ENCODE measurements at regions not wholly inside any gene's neighbourhood (a gene's known extent, or its start where the extent isn't known, plus 50 kb on each side); places are given as distances from the start of the nearest gene placed in this dataset.
"Not testable (repeated sequence)": the region's sequence is repeated elsewhere in the genome, so short reads cannot be mapped to it uniquely, and the experiment has no call there.

DNA sequence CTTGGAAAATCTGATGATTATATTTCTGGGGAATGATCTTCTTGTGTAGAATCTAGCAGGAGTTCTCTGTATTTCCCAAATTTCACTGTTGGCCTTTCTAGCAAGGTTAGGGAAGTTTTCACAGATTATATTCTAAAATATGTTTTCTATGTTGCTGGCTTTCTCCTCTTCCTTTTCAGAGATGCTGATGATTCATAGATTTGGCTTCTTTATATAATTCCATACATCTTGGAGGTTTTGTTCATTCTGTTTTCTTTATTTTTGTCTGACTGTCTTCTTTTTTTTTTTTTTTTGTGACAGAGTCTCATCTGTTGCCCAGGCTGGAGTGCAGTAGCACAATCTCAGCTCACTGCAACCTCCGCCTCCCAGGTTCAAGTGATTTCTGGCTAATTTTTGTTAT lies 957.9 kb upstream of the SLIT2 start:
- peak; percentile 19 for DNase-seq

DNA sequence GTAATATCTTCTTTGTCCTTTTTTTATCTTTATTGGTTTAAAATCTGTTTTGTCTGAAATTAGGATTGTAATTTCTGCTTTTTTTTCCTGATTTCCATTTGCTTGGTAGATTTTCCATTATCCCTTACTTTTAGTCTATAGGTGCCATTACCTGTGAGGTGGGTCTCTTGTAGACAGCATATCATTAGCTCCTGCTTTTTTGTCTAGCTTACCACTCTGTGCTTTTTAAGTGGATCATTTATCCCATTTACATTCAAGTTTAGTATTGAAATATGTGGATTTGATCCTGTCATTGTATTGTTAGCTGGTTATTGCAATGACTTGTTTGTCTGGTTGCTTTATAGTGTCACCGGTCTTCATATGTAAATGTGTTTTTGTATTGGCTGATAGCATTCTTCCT lies 958.6 kb upstream of the SLIT2 start:
- no peak for DNase-seq

DNA sequence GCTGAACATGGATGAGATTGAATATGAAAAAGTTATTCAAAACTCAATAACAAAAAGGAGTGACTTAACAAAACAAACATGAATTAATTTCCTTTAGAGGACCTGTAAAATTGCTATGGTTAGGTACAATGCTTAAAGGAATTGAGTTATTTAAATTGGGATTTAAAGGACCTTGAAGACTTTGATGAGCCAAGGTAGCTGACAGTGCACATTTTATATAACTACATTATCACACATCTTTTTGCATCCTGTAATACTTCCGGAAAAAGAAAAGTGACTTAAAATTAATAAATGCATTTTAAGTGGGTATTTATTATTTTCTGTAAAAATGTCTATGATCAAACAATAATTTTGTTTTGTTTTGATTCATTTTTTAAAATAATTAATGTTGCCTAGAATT lies 964.8 kb upstream of the SLIT2 start:
- no peak for DNase-seq

DNA sequence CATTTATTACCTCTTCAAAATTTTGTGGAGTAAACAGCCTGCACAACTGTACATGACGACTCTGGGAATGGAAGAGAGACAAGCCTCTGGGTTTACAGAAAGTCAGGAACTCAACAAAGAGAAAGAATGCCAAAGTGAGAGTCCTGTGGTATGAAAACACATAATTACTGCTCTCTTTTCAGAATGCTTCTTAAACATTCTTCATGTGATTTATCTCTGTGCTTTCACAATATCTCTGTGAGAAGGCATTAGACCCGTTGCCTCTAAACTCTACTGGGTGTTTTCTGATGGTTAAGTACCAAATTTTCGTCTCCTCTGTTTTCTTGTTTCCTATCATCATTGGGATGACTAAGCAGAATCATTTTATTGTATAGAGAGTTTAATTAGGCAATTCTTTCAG lies 966.6 kb upstream of the SLIT2 start:
- DNase-seq, result no peak

DNA sequence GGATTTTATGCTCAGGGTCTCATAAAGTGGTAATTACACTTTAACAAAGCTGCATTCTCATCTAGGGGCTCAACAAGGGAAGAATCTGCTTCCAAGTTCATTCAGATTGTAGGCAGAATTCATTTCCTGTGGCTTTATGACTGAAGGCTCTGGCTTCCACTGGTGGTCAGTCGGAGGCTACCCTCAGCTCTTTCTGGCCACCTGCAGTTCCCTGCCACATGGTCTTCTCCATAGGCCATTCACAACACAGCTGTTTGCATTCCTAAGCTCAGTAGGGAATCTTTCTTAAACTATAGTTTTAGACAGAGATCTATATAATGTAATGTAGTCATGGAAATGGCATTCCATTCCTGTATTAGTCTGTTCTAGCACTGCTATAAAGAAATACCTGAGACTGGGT lies 973.0 kb upstream of the SLIT2 start:
- peak; percentile 47 for DNase-seq

DNA sequence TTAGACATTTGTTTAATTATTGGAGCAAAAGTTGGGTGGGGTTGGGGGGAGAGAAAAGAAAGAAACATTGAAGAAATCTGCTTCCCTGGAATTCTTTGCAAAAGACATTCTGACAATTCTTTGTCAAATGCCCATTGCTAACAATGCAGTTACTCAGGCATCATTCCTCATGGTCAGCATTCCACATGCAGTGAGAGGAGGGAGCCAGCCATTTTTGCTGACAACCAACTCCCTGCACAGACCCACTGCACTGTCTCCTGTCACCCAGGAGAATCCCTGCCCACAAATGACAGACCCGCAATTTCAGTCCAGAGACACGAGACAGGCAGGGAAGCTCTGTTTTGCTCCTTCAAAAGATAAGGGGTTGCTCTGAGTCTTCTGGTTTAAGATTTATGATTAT lies 985.1 kb upstream of the SLIT2 start:
- peak; percentile 1 for DNase-seq

DNA sequence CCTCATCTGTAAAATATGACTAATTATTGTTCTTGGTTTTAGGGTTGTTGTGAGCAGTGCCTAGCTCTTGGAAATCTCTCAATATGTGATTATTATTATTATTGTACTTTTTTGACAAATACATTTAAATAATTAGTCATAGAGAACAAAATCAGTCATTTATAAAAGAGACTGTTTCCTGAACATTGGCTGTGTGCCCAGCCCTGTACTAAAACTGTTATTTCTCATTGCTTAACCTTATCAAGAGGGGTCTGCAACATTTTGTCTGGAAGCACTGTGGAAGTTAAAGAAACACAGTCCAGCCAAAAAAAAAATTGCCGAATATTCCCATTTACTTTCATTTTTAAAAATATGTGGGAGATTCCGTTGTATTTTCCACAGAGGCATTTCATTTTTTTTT lies 989.2 kb upstream of the SLIT2 start:
- DNase-seq, result peak; percentile 2

DNA sequence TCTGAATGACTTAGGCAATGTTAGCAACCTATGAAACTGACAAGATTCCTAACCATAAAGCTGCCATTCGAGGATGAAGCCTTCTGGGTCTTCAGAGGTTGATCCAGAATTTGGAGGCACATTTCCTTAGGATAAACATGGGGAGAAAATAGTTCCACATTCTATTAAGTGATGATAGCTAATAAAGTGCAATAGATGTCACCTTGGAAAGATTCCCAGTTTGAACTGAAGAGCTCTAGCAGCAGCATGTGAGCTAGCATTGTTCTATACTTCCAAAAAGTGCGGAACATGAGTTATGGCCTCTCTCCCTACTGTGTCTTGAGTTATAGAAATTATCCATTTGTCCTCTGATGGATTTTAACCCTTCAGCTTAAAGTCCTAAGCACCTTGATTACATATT lies 991.4 kb upstream of the SLIT2 start:
- no peak for DNase-seq

DNA sequence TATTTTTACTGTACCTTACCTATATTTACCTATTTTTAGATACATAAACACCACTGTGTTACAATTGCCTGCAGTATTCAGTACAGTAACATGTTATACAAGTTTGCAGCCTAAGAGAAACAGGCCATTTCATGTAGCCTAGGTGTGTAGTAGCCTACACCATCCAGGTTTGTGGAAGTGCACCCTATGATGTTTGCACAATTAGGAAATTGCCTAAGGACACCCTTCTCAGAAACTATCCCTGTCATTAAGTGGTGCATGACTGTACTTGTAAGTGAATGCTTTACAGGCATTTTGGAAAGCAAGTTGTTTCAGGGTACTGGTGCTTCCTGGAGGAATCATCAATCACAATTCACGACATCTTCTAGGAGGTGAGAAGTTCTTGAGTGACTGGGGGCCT lies 991.8 kb upstream of the SLIT2 start:
- DNase-seq, result no peak

DNA sequence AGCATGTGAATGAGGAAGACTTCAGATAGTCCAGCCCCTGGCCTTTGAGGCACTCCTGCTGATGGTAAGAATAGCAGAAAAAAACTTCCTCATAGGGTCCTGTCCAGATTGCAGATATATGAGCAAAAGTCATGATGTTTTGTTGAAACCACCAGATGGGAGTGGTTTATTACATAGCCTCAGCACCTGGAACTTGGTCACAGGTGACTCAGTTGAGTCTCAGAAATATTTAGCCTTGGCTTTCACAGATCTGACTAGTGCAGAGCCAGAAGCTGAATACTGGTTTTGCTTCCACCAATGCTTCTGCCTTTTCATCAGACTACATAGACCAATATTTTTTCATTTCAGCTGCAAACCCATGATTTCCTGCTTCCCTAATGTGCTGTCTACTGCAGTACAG lies 994.9 kb upstream of the SLIT2 start:
- no peak for DNase-seq

DNA sequence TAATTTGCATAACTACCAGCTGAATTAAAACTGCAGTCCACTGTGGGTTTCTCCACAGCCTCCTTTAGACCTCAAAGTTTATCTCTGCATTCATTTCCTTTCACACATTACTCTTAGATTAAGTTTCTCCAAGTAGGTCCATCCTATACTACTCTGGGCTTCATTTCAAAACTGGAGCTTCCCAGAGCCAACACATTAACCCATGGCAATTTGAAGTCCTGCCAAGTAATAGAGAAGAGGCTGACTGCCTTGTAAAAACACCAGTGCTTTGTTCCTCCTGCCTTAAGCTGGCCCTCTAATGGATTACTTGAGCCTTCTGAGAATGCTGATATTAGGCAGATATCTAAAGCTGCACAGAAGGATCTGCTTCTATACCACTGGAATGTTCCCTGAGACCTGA lies 997.2 kb upstream of the SLIT2 start:
- peak; percentile 34 for DNase-seq

DNA sequence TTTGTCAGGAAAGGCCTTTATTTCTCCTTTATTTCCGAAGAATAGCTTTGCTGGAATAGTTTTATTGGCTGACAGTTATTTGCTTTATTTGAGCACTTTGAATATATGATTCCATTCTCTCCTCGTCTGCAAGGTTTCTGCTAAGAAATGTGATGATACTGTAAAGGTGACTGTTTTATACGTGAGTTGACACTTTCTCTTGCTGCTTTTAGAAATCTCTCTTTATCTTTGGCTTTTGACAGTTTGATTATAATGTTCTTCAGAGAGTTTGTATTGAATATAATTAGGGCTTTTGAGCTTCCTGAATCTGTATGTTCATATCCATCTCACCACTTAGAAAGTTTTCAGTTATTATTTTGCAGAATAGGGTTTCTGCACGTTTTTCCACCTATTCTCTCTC lies 1003.7 kb upstream of the SLIT2 start:
- no peak for DNase-seq

DNA sequence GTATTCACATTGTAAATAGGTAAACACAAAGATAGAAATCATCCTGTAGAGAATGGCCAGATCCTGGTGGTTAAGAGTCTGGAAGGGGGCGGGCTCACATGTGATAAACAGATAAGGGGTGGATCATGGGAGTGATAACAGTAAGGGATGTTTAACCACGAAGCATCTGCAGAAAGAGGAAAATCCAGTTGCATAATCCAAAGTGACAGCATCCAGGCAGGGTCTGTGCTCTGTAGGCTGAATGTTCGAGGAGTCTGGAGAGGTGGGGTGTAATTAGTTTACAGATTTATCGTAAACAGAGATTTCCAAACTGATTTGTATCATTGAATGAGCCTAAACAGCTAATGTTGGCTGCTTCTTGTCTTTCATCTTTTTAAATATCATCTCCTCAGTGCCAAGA lies 1009.8 kb upstream of the SLIT2 start:
- no peak for DNase-seq

DNA sequence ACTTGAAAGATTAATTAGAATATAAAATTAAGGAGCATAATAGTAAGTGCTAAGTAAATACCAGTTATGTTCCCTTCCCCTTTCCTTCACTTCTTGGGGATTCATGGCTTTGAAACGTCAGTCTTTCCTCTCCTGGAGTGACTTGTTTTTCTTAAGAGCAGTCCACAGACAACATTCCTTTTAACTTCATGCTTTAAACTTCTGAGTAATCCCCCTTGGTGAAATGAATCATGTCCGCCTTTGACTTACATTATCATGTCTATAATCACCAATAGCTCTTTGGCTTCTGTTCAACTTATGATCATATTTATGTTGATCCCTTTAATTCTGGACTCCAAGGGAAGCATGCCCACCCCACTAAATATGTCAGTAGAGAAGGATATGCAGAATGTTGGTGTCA lies 1012.1 kb upstream of the SLIT2 start:
- DNase-seq, result peak; percentile 79

DNA sequence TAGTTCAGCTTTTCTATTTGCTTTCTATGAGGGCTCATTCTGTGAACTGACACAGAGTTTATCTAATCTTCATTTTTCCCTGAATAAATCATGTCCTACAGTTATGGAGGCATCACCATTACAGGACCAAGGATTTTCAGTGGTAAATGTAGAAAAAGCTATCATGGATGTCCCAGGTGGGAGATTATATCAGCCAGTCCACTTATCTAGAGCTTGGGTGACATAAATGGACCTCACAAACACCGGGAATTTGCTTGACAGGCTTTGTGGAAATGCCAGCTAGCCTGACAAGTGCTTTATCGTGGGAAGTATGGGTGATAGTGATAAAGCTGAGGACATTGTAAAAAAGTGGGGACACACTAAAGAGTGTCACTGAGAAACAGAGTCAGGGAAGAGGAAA lies 1015.2 kb upstream of the SLIT2 start:
- no peak for DNase-seq

DNA sequence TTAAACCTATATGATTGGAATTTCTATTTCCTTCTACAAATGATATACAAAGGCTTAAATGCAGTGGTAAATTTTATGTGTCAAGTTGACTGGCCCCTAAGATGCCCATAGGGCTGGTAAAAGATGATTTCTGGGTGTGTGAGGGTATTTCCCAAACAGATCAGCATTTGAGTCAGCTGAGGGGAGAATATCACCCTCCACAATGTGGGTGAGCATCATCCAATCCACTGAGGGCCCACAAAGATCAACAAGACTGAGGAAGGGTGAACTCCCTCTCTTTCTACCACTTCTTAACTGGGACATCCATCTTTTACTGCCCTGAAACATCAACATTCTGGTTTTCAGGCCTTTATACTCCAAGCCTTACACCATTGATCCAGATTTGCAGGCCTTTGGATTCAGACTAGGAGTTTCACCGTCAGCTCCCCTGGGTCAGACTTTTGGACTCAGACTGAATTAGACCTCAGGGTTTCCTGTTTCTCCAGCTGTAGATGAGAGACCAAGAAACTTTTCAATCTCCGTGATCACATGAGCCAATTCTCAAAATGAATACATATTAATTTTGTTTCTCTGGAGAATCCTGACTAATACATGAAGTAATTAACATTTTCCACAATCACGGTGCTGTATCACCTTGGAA lies 1020.7 kb upstream of the SLIT2 start:
- DNase-seq, result no peak

DNA sequence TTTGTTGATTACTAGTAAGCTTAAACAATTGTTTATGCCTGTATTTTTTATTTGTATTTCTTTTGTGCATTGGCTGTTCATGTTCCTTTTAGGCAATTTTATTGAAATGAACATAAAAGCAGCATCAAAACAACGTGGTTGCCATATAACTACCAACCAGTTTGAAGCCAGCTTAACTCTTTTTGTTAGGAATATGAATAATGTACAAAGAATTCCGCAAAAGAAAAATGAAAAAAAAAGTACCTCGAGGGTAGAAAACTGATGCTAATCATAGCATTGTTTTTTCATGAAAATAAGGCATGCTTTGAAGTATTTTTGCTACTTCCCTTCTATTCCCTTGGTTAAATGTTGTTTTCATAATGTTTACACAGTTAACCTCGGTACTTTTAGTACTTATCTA lies 1024.0 kb upstream of the SLIT2 start:
- peak; percentile 7 for DNase-seq

DNA sequence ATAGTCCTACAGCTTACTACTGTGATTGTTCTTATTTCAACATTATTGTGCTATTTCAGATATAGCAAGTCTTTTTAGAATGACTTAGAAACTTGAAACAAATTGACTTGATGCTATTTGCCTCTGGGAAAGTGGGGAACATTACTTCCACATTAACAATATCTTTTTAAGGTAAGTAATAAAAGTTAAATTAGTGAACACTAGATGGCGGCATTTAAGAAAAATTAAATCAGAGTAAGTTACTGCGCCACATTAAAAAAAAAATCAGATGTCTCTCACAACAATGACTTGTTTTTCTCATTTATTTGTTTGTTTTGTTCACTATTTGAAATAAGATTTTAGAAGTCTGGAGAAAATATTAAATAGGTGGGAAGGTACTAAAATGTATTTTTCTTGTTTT lies 1026.9 kb upstream of the SLIT2 start:
- peak; percentile 17 for DNase-seq

DNA sequence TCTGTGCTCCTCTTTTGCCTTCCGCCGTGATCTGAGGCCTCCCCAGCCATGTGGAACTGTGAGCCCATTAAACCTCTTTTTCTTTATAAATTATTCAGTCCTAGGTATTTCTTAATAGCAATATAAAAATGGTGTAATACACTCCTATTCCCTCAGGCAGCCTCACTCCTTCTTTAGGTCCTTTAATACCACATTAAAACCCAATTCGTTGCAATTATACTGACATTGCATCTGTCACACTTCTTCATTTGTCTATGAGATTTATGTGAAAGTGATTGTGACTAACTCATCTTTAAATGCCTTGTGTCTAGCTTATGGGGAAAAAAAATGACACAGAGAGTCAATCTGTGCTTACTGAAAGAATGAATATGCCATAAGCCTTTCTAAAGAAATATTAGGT lies 1035.2 kb upstream of the SLIT2 start:
- no peak for DNase-seq

DNA sequence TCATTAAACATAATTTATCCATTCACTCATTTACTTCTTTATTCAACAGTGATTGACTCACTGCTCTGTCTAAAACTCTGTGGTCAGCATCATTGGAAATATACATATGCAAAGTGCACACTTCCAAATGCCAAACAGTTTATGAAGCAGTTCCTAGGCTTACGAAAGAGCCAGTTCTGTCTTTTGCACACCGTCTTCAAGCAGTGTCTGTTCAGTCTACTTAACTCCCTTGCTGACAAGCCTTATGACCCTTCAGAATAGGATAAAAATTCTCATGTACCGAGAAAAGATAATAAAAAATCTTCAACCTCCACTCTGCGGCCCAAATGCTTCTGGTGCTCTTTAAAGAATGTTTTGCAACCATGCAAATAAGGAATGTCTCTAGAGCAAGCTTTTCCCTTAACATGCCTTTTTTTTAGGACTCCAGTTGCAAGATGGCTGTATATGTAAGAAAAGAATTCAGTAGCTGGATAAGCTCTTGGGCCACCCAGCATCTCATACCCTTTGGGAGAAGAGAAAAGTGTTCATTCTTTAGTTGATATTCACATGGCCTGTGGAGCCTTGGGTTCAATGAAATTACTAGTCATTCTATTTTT lies 1037.0 kb upstream of the SLIT2 start:
- DNase-seq, result peak; percentile 60

DNA sequence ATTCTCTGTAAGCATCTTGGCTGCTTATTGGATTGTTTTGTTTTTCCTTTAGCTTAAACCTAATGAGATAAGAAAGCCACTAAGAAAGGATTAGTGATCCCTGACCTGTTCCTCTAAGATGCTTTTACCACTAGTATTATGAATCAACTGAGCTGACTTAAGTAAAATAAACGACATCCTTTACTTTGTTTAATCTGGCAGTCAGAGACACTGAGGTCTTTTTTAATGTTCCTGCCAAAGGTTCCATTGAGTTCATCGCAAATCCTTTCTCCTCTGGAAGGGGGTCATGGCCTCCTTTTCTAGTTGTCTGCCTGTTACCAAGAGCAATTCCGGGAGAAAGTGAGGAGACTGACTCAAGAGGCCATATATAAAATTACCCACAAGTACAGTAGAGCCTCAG lies 1038.3 kb upstream of the SLIT2 start:
- peak; percentile 45 for DNase-seq

DNA sequence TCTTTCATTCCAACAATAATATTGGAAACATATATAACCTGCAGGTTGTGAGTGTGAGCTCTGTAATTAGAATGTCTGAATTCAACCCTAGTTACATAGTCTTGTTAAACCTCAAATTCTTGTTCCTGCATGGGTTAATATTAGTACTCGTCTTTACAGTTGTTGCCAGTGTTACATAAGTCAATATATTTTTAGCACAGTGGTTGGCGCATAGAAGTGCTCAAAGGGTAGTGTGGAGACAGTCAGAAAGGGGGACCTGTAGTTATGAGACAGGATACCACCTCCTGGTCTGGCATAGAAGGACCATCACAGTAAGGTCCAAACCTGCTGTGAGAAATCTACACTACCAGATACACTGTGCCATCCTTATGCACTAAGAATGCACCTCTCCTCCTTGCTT lies 1045.9 kb upstream of the SLIT2 start:
- no peak for DNase-seq

DNA sequence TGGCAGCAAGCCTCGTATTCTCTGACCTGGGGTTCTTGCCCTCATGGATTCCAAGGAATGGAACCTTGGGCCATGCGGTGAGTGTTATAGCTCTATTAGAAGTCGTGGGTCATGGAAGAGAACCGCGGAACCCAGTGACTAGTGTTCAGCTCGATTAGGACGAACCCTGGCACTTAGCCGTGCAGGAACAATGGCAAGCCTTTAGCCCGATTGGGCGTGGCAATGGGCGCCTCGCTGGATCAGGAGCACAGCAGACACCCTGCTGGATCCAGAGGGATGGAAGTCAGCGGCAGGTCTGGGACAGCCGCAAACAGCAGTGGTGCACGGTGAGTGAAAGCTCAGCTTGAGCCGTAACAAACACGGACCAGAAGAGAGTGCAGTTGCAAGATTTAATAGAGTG lies 1053.9 kb upstream of the SLIT2 start:
- DNase-seq, result not testable (repeated sequence)

DNA sequence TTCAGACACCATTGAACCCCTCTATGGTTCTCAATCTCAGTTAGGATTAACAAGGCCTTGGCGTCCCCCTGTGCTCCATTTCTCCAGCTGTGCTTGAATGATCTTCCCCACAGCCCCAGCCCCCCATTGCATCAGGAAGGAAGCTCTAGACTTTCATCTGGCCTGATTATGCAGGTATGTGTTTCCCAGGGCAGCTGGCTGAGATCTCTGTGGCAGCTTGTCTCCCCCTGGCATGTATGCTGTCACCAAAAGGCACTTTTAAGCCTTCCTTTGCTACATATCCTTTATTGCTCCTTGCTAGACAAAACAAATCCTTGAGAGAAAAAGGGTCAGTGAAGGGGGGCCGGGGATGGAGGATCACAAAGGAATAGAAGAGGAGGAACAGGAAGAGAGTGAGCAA lies 1056.0 kb upstream of the SLIT2 start:
- no peak for DNase-seq

DNA sequence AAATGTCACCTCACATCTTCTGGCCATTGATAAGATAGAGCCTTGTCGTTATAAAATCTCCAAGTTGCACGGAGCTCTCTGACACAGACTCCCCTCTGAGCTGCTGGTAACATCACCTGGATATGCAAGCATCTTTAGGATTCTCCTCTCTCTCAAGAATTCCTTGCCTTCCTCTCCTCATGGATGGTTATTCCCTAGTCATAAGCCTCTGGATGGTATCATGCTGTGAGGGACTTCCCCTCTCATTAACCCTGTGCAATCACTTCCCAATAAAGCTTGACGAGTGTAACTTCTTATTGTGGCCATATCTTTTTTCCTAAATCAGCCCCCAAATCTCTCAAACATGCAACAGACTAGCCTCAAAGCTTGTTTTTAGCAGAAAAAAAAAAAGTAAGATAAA lies 1057.0 kb upstream of the SLIT2 start:
- DNase-seq, result no peak
